LNCAP (cell line): ENCODE measurements at regions not wholly inside any gene's neighbourhood (a gene's known extent, or its start where the extent isn't known, plus 50 kb on each side); places are given as distances from the start of the nearest gene placed in this dataset.

ENCODE experiments used
- CTCF ChIP-seq: fragments of 450-650 bp; IDR thresholded peaks from 2 replicates; pipeline ENCODE4 v1.5.1; 2017; ENCODE audit warnings: mild to moderate bottlenecking

GRCh38 chr2:2581331-2582159 is 250.5 kb upstream of the MYT1L start:
- TF ChIP-seq CTCF: no peak

- no peak for TF ChIP-seq CTCF
These were observed 249.3 kb upstream of the MYT1L start for GRCh38 chr2:2580341-2580740.

- TF ChIP-seq CTCF: no peak
These were observed 248.7 kb upstream of the MYT1L start for GRCh38 chr2:2579814-2580213.

- no peak for TF ChIP-seq CTCF
These were observed 246.3 kb upstream of the MYT1L start for GRCh38 chr2:2577407-2577831.

GRCh38 chr2:2575870-2576386 is 244.9 kb upstream of the MYT1L start:
- TF ChIP-seq CTCF: no peak

GRCh38 chr2:2575181-2575577 is 244.1 kb upstream of the MYT1L start:
- no peak for TF ChIP-seq CTCF

- TF ChIP-seq CTCF: no peak
These were observed 243.5 kb upstream of the MYT1L start for GRCh38 chr2:2574401-2575180.
